Epithelial cell of proximal tubule (primary cell): ENCODE measurements at regions not wholly inside any gene's neighbourhood (a gene's known extent, or its start where the extent isn't known, plus 50 kb on each side); places are given as distances from the start of the nearest gene placed in this dataset.

Source experiments
- DNase-seq: peaks from one replicate; pipeline ENCODE4 v3.0.0-alpha.2; 2011; ENCODE audit warnings: low read depth
- H3K4me3 ChIP-seq: 2 replicates; pipeline ENCODE4 v1.5.1; 2011; ENCODE audit warnings: low read depth, mild to moderate bottlenecking, low read length
- TF ChIP-seq, protein P1 (sequence below): conservative IDR thresholded peaks from 2 replicates; pipeline ENCODE4 v1.5.1; 2012; ENCODE audit warnings: low read depth, mild to moderate bottlenecking, low read length

DNA sequence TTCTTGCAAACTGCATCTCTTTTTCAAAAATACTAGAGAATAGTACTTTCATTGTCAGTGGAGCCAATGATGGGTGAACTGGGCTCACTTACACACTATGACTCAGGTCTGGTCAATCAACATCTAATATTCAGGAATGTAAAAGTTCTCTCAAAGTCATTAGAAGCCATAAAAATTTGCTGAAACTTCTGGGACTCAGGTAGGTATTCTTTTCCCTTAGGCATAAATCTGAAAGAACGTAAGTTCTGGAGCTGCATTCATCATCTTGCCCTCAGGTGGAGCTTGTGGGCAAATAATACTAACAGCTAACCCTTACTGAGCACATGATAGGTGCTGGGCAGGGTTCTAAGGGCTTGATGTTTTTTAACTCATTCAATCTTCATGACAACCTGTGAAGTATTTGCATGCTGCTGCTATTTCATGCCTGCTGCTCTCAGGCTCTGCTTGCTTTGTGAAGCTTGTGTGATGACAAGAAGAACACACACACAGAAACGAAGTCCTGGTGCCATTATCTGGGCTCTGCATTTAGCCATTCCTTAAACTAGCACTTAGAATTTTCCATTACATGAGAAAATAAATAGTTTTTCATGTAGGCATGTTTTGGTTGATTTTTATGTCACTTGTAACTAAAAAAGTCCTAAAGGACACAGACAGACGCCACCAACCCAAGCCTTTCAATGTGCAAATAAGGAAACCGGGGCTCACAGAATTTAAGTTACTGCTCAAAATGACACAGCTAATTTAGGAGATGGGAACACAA lies 394.2 kb upstream of the LYPLAL1 start:
- H3K4me3 ChIP-seq, result no peak overlapping the region
- TF ChIP-seq, protein P1, sequence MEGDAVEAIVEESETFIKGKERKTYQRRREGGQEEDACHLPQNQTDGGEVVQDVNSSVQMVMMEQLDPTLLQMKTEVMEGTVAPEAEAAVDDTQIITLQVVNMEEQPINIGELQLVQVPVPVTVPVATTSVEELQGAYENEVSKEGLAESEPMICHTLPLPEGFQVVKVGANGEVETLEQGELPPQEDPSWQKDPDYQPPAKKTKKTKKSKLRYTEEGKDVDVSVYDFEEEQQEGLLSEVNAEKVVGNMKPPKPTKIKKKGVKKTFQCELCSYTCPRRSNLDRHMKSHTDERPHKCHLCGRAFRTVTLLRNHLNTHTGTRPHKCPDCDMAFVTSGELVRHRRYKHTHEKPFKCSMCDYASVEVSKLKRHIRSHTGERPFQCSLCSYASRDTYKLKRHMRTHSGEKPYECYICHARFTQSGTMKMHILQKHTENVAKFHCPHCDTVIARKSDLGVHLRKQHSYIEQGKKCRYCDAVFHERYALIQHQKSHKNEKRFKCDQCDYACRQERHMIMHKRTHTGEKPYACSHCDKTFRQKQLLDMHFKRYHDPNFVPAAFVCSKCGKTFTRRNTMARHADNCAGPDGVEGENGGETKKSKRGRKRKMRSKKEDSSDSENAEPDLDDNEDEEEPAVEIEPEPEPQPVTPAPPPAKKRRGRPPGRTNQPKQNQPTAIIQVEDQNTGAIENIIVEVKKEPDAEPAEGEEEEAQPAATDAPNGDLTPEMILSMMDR, result peak; percentile 11
- DNase-seq, result peak; percentile 70

- no peak for DNase-seq
- H3K4me3 ChIP-seq, result no peak overlapping the region
- TF ChIP-seq, protein P1, result no peak
Observed at GRCh38 chr1:218783131-218783530, 390.5 kb upstream of the LYPLAL1 start.

- no peak for DNase-seq
- TF ChIP-seq, protein P1, result no peak
- H3K4me3 ChIP-seq, result no peak overlapping the region
Observed at GRCh38 chr1:218783916-218784315, 389.8 kb upstream of the LYPLAL1 start.

- TF ChIP-seq, protein P1, result no peak
- no peak for DNase-seq
- H3K4me3 ChIP-seq, result no peak overlapping the region
Observed at GRCh38 chr1:218785928-218786327, 387.8 kb upstream of the LYPLAL1 start.

GRCh38 chr1:218787826-218788225 lies 385.9 kb upstream of the LYPLAL1 start:
- DNase-seq, result no peak
- TF ChIP-seq, protein P1, result no peak
- H3K4me3 ChIP-seq, result no peak overlapping the region

- no peak for DNase-seq
- no peak overlapping the region for H3K4me3 ChIP-seq
- TF ChIP-seq, protein P1, result no peak
Observed at GRCh38 chr1:218796773-218797172, 376.9 kb upstream of the LYPLAL1 start.

- no peak overlapping the region for H3K4me3 ChIP-seq
- DNase-seq, result no peak
- TF ChIP-seq, protein P1, result no peak
Observed at GRCh38 chr1:218802799-218803198, 370.9 kb upstream of the LYPLAL1 start.
